H1 (cell line): ENCODE measurements at regions not wholly inside any gene's neighbourhood (a gene's known extent, or its start where the extent isn't known, plus 50 kb on each side); places are given as distances from the start of the nearest gene placed in this dataset.

Experiments
- CTCF ChIP-seq, 3 experiments: IDR thresholded peaks; 1 replicate in 2 of 3; 2 replicates in 1 of 3; pipeline versions ENCODE4 v1.5.1 to v1.6.1; 2011; ENCODE audit warnings: low read length in 3 of 3, mild to moderate bottlenecking in 3 of 3, inconsistent platforms in 2 of 3, low read depth in 1 of 3, moderate library complexity in 1 of 3; ENCODE audit not compliant: insufficient read depth in 1 of 3; ENCODE audit errors: control extremely low read depth in 1 of 3
- EP300 ChIP-seq, 2 experiments: IDR thresholded peaks; 1 replicate in 1 of 2; 2 replicates in 1 of 2; pipeline ENCODE4 v1.6.1; 2011 to 2012; ENCODE audit warnings: low read depth in 2 of 2, low read length in 2 of 2, mild to moderate bottlenecking in 2 of 2, borderline replicate concordance in 1 of 2, inconsistent platforms in 1 of 2, moderate library complexity in 1 of 2
- EZH2 ChIP-seq: fragments of 200-600 bp; sonication (generic); IDR thresholded peaks from 2 replicates; pipeline ENCODE4 v1.7.1; 2012; ENCODE audit warnings: low read depth, mild to moderate bottlenecking, moderate library complexity, low read length, inconsistent platforms; ENCODE audit not compliant: severe bottlenecking
- MAFK ChIP-seq: IDR thresholded peaks from 2 replicates; pipeline ENCODE4 v1.6.1; 2012; ENCODE audit warnings: low read depth, mild to moderate bottlenecking, improper control_type of control experiment, low read length
- POLR2A ChIP-seq, 2 experiments: IDR thresholded peaks; 1 replicate in 1 of 2; 2 replicates in 1 of 2; pipeline ENCODE4 v1.6.1; 2011; ENCODE audit warnings: low read depth in 2 of 2, low read length in 2 of 2, mild to moderate bottlenecking in 2 of 2; ENCODE audit errors: control extremely low read depth in 1 of 2

GRCh38 chr6:130520801-130521200, 155.0 kb downstream of the TMEM200A start:
- no peak for TF ChIP-seq POLR2A (IDR thresholded peaks at IDR 0.05; ENCODE audit: control extremely low read depth in 1 of 2, low read depth in 2 of 2, low read length in 2 of 2)
- no peak for TF ChIP-seq CTCF (IDR thresholded peaks at IDR 0.05; ENCODE audit: control extremely low read depth in 1 of 3, insufficient read depth in 1 of 3, low read depth in 1 of 3, low read length in 3 of 3)
- TF ChIP-seq EP300 (IDR thresholded peaks at IDR 0.05; ENCODE audit: borderline replicate concordance in 1 of 2, low read depth in 2 of 2, low read length in 2 of 2), result no peak
- TF ChIP-seq MAFK, result no peak
- no peak for TF ChIP-seq EZH2
